Smooth muscle cell (in vitro differentiated cells): ENCODE measurements at regions not wholly inside any gene's neighbourhood (a gene's known extent, or its start where the extent isn't known, plus 50 kb on each side); places are given as distances from the start of the nearest gene placed in this dataset.

Source experiments
- DNase-seq: peaks from one replicate; lab custom pipeline; 2025; ENCODE audit not compliant: unreplicated experiment; lab: John Stamatoyannopoulos, UW
- H2AFZ ChIP-seq: fragments of 200-600 bp; sonication (generic); 2 replicates; pipeline ENCODE4 v1.6.0; 2016; ENCODE audit warnings: antibody characterized with exemption, low read depth, mild to moderate bottlenecking
- H3F3A ChIP-seq: fragments of 200-600 bp; sonication (generic); 2 replicates; pipeline ENCODE4 v1.6.0; 2017; ENCODE audit warnings: antibody characterized with exemption, low read depth
- H3K27ac ChIP-seq: fragments of 200-600 bp; sonication (generic); 2 replicates; pipeline ENCODE4 v1.5.1; 2016; ENCODE audit warnings: low read depth, mild to moderate bottlenecking
- H3K27me3 ChIP-seq: fragments of 200-600 bp; sonication (generic); 2 replicates; pipeline ENCODE4 v1.6.1; 2016; ENCODE audit warnings: low read depth, mild to moderate bottlenecking
- H3K36me3 ChIP-seq: fragments of 200-600 bp; sonication (generic); 2 replicates; pipeline ENCODE4 v1.5.1; 2016; ENCODE audit warnings: low read depth
- H3K4me1 ChIP-seq: fragments of 200-600 bp; sonication (generic); 2 replicates; pipeline ENCODE4 v1.5.1; 2016; ENCODE audit warnings: low read depth
- H3K4me2 ChIP-seq: fragments of 200-600 bp; sonication (generic); 2 replicates; pipeline ENCODE4 v1.6.0; 2016; ENCODE audit warnings: mild to moderate bottlenecking
- H3K4me3 ChIP-seq: fragments of 200-600 bp; sonication (generic); 2 replicates; pipeline ENCODE4 v1.5.1; 2016; ENCODE audit warnings: mild to moderate bottlenecking
- H3K79me2 ChIP-seq: fragments of 200-600 bp; sonication (generic); 2 replicates; pipeline ENCODE4 v1.6.0; 2016; ENCODE audit warnings: low read depth, mild to moderate bottlenecking
- H3K9ac ChIP-seq: fragments of 200-600 bp; sonication (generic); 2 replicates; pipeline ENCODE4 v1.6.0; 2016; ENCODE audit warnings: low read depth
- H3K9me3 ChIP-seq: fragments of 200-600 bp; sonication (generic); replicated peaks from 2 replicates; pipeline ENCODE4 v1.5.1; 2016; ENCODE audit warnings: low read depth
- H4K20me1 ChIP-seq: fragments of 200-600 bp; sonication (generic); 2 replicates; pipeline ENCODE4 v1.6.0; 2016; ENCODE audit warnings: low read depth
- WGBS: methylation state at CpG from one replicate; pipeline ENCODE4 v1.1.7; 2016; ENCODE audit warnings: low lambda C conversion rate; 5-methylcytosine and 5-hydroxymethylcytosine counted together
- TF ChIP-seq, protein P1 (sequence below): fragments of 200-600 bp; sonication (generic); IDR thresholded peaks from 2 replicates; pipeline ENCODE4 v1.5.1; 2017; ENCODE audit warnings: borderline replicate concordance, mild to moderate bottlenecking, antibody characterized with exemption; ENCODE audit not compliant: insufficient read depth, poor library complexity, severe bottlenecking

DNA sequence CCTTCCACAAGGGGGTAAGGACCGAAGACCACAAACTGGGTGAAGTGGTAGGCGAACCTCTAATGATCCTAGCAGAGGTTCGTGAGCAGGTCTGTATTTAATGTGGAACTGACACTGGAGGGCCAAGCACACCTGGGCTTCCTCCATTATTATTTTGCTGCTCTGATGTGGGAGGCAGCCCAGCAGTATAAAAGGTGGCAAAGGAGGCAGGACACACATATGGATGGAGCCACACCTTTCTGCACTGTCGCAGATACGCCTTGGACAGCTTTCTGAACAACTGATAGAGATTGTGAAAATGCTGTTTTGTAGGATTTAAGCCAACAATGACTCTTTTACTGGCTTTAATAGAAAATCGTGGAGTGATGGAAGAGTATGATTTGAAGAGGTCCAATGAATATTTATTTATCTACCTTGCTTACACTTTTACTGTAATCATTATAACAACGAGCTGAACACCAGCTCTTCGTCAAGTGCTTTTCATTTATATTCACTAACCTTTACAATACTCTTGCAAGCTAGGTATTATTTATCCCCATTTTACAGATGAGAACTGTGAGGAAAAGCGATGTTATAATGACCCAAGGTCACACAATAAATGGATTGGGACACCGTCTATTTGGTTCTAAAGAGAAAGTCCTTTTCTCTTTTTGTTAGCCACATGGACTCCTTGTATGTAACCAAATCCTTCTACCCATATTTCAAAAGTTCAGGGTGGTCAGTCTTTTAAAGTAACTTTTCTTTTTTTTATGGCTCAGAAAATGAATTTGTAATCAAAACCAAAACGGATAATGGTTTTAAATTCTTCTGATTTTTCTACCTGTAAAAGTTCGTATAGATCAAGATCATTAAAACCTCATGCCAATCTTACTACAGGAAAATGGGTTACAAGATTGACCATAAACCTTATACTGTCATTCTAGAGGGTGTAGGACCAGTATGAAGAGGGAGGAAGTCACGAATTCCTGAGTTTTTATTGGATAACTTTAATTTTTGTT is 116.9 kb downstream of the UTRN start:
- Histone ChIP-seq H3F3A (no peaks in the 10 kb centered on the region), H3K4me3 (no peak overlapping the region), H3K4me2 (no peak overlapping the region), H3K79me2 (peaks cover 5% of the 10 kb centered on the region), H3K4me1 (no peaks in the 10 kb centered on the region), H3K9ac (no peak overlapping the region), H4K20me1 (peaks cover 3% of the 10 kb centered on the region), H3K27me3 (no peaks in the 10 kb centered on the region), H3K36me3 (no peaks in the 10 kb centered on the region), H2AFZ (no peak overlapping the region), H3K27ac (no peak overlapping the region), H3K9me3 (no peaks in the 10 kb centered on the region)
- WGBS: 98% methylated on average over 13 of the region's 13 CpGs
- no peak for DNase-seq
- TF ChIP-seq, protein P1, sequence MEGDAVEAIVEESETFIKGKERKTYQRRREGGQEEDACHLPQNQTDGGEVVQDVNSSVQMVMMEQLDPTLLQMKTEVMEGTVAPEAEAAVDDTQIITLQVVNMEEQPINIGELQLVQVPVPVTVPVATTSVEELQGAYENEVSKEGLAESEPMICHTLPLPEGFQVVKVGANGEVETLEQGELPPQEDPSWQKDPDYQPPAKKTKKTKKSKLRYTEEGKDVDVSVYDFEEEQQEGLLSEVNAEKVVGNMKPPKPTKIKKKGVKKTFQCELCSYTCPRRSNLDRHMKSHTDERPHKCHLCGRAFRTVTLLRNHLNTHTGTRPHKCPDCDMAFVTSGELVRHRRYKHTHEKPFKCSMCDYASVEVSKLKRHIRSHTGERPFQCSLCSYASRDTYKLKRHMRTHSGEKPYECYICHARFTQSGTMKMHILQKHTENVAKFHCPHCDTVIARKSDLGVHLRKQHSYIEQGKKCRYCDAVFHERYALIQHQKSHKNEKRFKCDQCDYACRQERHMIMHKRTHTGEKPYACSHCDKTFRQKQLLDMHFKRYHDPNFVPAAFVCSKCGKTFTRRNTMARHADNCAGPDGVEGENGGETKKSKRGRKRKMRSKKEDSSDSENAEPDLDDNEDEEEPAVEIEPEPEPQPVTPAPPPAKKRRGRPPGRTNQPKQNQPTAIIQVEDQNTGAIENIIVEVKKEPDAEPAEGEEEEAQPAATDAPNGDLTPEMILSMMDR: no peak

- no peak overlapping the region for H3K4me2 ChIP-seq
- H2AFZ ChIP-seq: no peak overlapping the region
- no peak overlapping the region for H3K9ac ChIP-seq
- TF ChIP-seq, protein P1: no peak
- no peaks in the 10 kb centered on the region for H3K4me1 ChIP-seq
- H4K20me1 ChIP-seq: peaks cover 9% of the 10 kb centered on the region
- 96% methylated on average over 8 of the region's 8 CpGs for WGBS
- H3K27me3 ChIP-seq: no peaks in the 10 kb centered on the region
- H3K9me3 ChIP-seq: no peaks in the 10 kb centered on the region
- no peak for DNase-seq
- H3K79me2 ChIP-seq: peaks cover 5% of the 10 kb centered on the region
- no peaks in the 10 kb centered on the region for H3F3A ChIP-seq
- H3K4me3 ChIP-seq: no peak overlapping the region
- H3K36me3 ChIP-seq: no peaks in the 10 kb centered on the region
- H3K27ac ChIP-seq: no peak overlapping the region
These were observed 117.6 kb downstream of the UTRN start for GRCh38 chr6:144402750-144403149.

GRCh38 chr6:144405163-144405562 is 120.0 kb downstream of the UTRN start:
- Histone ChIP-seq H3K27me3 (no peaks in the 10 kb centered on the region), H3K4me1 (no peaks in the 10 kb centered on the region), H3K27ac (no peak overlapping the region), H3K79me2 (no peaks in the 10 kb centered on the region), H3K4me3 (no peak overlapping the region), H4K20me1 (peaks cover 9% of the 10 kb centered on the region), H3K9ac (no peak overlapping the region), H3K4me2 (no peak overlapping the region), H3F3A (no peaks in the 10 kb centered on the region), H3K36me3 (no peaks in the 10 kb centered on the region), H3K9me3 (no peaks in the 10 kb centered on the region), H2AFZ (no peak overlapping the region)
- 77% methylated on average over 5 of the region's 5 CpGs for WGBS
- TF ChIP-seq, protein P1: no peak
- DNase-seq: no peak
